ENCODE measurements at regions not wholly inside any gene's neighbourhood (a gene's known extent, or its start where the extent isn't known, plus 50 kb on each side); places are given as distances from the start of the nearest gene placed in this dataset.
"Not testable (repeated sequence)": the region's sequence is repeated elsewhere in the genome, so short reads cannot be mapped to it uniquely, and the experiment has no call there.

DNA sequence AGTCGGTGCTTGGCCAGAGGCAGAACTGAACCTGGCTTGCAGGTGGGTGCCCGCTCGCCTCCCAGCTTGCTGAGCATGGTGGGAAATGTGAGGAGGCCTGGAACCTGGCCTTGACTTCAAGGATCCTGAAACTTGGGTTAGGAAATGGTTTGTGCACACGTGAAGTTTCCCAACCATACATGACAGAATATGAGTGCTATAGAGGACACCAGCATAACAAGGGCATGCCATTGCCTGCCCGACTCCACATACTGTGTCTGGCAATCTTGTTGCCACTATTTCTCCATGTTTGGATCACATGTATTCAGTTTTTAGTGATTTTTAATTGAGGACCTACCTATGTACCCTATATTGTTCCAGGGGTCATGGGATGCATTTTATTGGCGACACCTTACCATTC, 177.6 kb upstream of the ANKRD55 start:
- DNase-seq = peak; percentile 20

DNA sequence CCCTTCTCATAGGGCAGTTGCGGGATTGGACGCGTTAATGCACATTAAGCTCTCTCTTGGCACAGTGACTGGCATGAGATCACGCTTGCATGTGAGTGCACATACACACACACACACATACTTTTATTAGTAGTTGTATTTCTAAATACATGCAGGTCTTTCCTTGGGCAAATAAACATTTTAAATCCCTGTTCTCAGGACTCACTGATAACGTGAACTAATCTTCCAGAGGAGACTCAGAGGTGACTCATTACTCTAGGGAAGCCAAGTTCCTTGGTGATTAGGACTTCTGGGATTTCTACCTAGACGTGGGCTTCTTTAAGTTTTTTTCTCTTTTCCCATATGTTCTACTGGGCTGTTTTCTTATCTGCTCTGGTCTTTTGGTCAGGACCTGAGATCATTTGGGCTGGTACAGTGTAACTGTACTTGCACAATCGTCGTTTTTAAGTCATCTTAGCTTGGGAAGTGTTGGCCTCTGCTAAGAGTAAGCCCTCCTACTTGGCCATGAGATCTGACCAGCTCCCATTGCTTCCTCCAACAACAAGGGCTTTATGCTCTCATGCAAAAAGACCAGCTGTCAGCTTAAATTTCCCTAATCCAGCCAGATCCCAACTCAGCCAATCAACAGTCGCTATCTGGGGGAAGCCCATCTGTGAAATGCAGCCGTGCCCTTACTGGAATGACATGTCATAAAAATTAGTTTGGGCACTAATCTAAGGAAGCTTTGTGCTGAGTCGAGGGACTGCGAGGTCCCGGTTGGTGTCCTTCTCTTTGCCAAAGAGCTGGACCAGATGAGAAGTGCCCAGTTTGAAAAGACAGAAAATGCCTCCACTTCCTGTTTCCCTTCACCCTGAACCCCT, 176.4 kb upstream of the ANKRD55 start:
- no peak for DNase-seq

- no peak for DNase-seq
Observed at GRCh38 chr5:56406838-56407237, 173.7 kb upstream of the ANKRD55 start.

GRCh38 chr5:56406221-56406620, 173.1 kb upstream of the ANKRD55 start:
- no peak for DNase-seq

DNA sequence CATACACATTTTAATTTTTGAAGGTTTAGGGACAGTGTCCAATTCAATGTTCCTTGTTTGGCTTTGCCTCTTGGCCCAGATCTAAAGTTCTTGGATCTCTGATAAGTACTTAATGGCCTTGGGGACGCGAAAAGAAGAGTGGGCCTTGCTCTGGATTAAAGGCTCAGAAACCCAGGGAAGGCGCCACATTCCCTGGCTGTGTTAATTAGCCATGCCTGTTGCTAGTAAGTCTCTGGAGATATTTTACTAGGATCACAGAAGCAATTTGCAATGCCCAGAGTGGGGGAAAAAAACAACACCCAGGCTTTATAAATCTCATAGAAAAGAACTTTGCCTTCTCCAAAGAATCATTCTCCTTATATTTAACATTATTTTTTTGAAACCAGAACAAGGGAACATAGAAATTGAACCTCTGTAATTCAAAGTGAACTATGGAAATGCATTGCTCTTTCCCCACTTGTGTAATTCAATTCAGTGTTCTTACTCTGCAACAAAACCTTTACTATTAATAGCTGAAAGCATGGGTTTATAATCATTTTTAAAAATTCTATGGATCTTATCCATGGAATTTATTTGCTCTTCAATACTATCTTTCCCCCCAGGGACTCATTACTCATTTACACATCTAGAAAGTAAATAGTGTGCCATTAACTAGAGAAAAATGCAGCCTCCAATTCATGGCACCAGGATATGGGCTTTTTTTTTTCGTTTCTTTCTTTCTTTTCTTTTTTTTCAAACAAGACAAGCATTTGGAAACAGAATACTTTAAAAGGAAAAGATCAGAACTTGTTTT, 172.2 kb upstream of the ANKRD55 start:
- DNase-seq = no peak

DNA sequence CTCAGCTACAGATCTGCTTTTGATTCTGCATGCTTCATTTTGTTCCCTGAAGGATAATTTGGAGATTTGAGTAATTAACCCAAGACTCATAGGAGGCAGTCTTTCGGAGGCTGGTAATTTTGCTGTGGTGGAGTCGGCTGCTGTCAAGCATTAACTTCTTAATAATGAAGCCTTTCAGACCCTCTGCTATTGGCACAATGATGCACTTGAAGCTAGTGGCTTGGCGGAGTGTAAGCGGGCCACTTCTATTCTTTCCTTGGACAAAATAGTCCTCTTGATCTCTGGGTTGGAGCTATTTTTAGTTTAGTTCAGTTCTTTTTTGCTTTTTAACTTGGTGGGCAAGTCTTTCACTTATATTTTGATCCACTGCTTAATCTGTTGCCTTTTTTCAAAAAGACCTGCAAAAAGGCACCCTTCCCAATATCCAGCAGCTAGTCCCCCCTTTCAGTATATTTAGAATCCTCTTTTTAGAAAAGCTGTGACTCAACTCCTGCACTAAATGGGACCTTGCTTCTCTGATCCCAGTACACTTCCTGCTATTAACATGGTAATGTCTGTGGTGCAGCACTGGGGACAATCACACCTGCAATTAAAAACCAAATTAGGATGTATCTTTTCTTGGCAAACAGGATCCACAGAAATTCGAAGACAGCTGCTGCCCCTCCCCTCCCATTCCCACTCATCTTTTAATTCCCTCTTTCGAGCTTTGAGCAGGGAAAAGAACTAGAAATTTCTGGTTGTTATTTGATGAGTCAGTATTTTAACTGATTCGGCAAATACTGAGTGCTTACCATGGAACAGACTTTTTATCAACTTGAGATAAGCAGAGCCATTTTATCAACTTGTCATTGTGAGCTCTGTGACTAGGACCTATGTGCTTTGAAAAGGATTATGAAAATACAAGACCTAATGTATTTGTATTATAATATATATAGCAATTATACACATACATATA, 169.4 kb upstream of the ANKRD55 start:
- no peak for DNase-seq

DNA sequence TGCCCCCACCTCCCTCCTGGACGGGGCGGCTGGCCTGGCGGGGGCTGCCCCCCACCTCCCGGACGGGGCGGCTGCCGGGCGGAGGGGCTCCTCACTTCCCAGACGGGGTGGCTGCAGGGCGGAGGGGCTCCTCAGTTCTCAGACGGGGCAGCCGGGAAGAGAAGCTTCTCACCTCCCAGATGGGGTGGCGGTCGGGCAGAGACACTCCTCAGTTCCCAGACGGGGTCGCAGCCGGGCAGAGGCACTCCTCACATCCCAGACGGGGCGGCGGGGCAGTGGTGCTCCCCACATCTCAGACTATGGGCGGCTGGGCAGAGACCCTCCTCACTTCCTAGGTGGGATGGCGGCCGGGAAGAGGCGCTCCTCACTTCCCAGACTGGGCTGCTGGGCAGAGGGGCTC, 164.7 kb upstream of the ANKRD55 start:
- not testable (repeated sequence) for DNase-seq

- no peak for DNase-seq
Observed at GRCh38 chr5:56396634-56397033, 163.5 kb upstream of the ANKRD55 start.

GRCh38 chr5:56389261-56389660, 156.1 kb upstream of the ANKRD55 start:
- no peak for DNase-seq

DNA sequence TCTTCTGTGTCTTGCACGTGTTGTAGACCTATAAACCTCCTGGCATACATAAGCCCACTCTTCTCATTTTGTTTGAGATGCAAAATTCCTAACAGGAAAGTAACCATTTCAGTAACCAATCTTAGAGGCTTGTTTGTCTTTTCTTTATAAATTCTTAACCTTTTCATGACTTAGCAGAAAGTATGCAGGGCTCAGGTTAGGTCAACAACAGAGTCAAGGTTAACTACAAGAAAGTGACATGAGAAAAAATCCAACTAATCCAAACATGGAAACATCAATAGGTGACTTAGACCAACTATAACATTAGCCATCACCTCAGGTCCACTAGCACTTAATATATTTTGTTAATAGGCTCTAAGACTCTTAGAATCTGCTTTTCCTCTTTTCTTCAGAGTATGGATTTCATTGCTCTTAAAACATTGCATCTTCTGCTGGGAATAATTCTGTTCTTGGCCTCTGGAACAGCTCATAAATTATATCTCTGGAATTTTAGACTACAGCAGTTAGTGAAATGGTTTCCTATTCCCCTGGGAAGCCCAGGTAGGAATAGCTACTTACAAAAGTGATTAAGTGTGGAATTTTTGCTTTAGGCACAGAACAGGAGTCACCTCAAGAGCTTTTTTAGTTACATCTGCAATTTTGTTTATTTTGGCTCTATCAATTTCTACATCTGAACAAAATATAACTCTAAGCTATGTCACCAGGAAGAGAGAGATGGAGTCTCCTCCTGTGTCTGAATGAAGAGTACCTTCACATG, 155.3 kb upstream of the ANKRD55 start:
- DNase-seq = no peak

- no peak for DNase-seq
Observed at GRCh38 chr5:56386046-56386445, 152.9 kb upstream of the ANKRD55 start.

GRCh38 chr5:56384186-56384585, 151.1 kb upstream of the ANKRD55 start:
- no peak for DNase-seq

DNA sequence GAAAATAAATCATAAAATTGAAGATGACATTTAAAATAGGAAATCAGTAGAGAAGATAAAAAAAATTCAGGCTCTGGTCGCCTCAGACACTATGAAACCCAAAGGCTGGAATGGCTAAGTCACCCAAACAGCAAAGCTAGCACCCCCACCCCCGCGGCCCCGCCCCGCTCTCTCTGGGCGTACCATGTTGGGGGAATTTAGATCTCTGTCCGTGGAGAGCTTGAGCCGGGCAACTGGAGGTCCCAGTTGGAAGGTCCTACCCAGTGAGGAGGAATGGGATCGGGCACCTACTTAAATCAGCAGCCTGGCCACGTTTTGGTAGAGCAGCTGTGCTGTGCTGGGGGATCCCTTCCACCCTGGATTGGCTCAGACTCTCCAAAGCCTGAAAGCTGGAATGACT, 150.6 kb upstream of the ANKRD55 start:
- DNase-seq = no peak

GRCh38 chr5:56382896-56383295, 149.8 kb upstream of the ANKRD55 start:
- no peak for DNase-seq

- no peak for DNase-seq
Observed at GRCh38 chr5:56377573-56377972, 144.4 kb upstream of the ANKRD55 start.

DNA sequence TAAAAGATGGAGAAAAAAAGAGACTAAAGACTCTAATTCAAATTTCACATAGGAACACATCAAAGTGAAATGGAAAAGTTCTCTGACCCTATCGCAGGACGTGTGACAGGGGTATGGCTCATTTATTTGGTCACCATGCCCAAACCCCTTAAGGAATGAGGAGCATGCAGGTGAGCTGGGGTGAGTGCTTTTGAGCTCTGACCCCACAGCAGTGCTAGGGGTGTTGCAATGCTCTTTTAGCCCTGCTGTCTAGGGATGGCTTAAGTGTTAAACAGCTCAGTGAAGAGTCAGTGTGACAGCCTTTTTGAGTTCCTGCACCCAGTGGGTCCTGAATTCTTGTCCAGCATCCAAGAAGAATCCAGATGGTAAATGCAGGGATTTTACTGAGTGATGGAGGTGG, 143.0 kb upstream of the ANKRD55 start:
- no peak for DNase-seq

DNA sequence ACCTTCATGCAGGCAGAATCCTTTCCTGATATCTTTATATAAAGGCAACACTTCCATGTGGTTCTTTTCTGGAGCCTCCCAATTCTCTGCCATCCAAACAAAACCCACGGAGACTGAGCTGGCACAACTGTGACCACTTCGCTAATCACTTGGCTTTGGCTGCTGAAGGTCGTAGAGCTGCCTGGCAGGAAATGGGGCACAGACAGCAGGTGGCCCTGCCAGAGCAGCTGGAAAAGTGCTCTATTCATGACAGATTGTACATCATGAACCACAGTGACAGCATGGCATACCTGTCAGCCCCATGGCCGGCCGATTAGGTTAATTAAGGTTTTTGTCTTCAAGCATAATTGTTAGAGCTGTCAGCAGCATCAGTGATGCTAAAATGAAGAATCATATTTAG, 141.9 kb upstream of the ANKRD55 start:
- no peak for DNase-seq

- DNase-seq = not testable (repeated sequence)
Observed at GRCh38 chr5:56372491-56372890, 139.4 kb upstream of the ANKRD55 start.

DNA sequence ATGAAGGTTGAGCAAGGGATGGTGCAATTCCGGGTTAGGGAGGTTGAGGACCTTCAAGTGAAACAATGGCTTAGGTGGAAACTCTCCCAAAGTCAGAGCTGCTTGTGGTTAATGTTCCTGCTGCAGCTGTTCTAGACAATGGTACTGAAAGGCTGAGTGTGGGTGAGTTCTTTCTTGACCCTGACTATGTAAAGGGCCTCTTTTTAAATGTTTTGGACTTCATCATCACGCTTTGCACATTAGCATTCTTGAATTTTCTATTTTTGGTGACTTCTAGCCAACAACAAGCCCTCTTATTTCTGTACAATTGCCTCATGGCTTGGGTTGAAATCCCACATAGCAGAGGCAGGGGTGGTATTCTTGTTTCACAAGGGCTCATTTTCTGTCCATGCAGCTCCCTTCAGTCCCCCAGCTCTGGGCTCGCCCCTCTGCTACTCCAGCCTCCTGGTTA, 136.3 kb upstream of the ANKRD55 start:
- DNase-seq = no peak

GRCh38 chr5:56367748-56368147, 134.6 kb upstream of the ANKRD55 start:
- no peak for DNase-seq

DNA sequence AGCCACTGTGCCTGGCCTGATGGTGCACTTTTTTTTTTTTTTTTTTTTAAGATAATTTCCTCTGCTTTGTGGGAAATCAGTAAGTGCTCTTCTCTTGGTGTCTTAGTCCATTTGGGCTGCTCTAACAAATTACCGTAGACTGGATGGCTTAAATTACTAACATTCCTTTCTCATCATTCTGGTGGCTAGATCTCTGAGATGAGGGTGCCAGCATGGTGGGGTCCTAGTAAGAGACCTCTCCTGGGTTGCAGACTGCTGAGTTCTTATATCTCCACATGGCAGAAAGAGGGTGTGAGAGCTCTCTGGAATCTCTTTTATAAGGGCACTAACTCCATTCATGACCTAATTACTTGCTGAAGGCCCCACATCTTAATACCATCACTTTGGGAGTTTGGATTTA, 133.9 kb upstream of the ANKRD55 start:
- no peak for DNase-seq

GRCh38 chr5:56361398-56361797, 128.3 kb upstream of the ANKRD55 start:
- DNase-seq = no peak

All from RPMI8226 (cell line).